Occipital lobe (tissue), 1 donor: ENCODE measurements at regions not wholly inside any gene's neighbourhood (a gene's known extent, or its start where the extent isn't known, plus 50 kb on each side); places are given as distances from the start of the nearest gene placed in this dataset.

Experiments used
- DNase-seq: peaks from one replicate; lab custom pipeline; 2025; lab: John Stamatoyannopoulos, UW

GRCh38 chr9:129330711-129331492 is 152.8 kb upstream of the IER5L start:
- DNase-seq: no peak

- no peak for DNase-seq
These were observed 150.4 kb upstream of the IER5L start for GRCh38 chr9:129328355-129329042.

DNA sequence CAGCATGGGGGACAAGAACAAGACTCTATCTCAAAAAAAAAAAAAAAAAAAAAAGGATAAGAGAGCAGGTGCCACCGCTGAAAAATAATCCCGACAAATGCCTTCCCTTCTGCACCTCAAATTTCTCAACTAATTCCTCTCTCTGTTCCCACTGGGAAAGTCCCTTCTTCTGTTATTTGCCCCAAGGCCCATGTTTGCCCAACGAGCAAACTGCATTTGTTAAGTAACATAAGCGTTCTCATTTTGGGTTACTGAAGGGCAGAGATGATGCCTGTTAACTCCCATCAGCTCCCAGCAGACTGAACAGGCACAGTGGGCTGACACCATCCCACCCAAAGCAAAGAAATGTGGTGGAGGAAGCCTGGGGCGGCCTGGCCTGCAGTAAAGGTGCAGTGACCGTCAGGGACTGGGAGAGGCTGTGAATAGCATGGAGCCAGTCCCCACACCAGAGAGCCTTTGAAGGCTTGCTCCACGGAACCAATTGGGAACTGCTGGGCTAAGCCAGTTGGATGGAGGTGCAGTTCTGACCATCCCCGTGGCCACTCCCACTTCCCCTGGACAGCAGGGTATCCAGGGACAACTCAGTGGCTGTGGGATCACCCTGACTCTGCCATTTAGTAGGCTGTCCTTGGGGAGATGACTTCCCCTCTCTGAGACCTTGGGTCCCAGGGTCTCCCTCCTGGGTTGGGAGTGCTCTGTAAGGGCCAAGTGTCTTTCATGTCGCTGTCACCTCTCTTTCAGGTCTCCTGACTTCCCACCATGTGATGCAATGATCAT is 149.7 kb upstream of the IER5L start:
- DNase-seq: no peak

- DNase-seq: no peak
These were observed 148.3 kb upstream of the IER5L start for GRCh38 chr9:129326061-129327005.

- no peak for DNase-seq
These were observed 146.9 kb upstream of the IER5L start for GRCh38 chr9:129324808-129325502.

GRCh38 chr9:129323999-129324553 is 146.0 kb upstream of the IER5L start:
- DNase-seq: no peak

DNA sequence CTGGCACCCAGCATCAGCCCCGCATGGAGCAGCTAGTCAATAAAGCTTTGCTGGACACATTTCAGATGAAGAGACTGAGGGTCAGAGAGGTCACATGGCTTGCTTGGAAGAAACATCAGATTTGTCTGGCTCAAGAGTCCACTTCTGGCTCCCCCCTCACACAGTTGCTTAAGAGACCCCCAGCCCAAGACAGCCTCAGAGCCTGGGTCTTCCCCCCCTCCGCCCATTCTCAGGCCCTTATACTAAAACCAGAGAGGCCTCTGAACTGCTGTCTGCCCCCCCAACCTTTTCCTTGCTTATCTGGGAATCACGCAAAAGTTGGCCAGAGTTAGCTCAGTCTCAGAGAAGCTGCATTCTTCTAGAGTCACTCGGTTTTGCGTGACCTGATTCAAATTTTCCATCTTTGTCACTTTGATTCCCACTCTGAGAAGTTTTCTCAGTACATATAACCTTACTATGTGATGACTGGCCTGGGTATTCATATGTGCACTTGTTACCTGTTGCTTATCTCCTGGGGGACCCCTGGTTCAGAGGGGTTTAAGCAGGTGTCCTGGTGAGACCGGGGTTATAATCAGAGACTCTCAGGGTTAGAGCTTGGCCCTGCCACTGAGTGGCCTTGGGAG is 145.4 kb upstream of the IER5L start:
- DNase-seq: no peak

DNA sequence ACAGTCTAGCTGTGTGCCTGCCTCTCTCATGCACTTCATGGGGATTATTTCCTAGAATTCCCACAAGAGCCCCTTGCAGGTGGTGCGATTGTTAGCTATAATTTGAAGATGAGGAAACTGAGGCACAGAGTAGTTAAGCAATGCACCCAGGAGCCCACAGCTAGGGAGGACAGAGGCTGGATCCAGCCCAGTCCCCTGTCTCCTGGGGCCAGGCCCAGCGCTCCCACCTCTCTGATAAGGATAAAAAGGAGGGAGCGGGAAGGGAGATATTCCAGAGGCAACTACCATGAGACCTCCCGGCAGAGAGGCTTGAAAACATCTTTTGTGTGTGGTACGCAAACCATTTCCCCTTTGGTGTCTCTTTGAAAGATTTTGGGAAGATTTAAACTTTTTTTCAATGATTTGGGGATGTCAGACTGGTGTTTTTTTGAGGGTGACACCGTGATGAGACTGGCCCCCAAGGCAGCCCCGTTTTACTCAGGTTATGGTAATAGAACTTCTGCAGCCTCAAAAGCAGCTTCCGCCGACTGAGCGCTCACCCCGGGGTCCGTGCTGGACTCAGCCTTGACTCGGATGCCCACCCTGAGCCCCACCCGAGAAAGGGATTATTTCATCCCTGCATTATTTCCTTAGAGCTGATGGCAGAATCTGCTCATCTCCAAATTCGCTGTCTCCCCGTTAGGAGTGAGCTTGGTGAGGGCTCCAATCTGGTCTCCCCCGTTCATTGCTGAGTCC is 144.7 kb upstream of the IER5L start:
- no peak for DNase-seq

GRCh38 chr9:129322022-129322621 is 144.1 kb upstream of the IER5L start:
- no peak for DNase-seq

DNA sequence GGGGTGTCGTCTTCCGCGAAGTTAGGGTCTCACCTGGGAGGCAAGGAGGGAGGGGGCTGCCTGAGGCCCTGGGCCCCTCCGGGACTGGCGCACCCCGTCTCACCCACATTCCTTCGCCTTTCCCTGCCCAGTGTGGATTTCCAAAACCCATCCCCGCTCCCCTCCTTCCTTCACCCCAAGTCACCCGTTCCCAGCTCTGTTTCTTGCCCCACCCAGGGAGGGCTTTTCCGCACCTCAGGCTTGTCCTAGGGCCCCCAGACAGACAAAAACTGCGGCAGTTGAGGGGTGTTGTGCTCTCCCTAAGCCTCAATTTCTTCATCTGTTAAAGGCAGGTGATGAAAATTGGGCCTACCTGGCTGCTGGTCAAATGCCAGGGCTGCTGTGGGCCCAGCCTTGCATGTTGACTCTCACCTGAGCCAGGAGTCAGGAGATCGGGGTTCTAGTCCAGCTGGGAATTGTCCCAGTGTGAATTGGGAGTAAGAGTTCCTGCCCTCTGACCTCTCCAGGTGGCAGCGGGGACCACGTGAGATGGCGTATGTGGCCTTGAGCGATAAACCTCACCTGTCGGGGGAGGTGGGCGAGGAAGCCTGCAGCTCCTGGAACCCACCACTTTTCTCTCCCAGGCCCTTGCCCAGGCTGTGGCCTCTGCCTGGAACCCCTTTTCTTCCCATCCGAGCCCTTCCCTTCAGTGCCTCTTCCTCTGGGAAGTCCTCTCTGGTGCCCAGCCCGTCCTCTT is 143.4 kb upstream of the IER5L start:
- no peak for DNase-seq

DNA sequence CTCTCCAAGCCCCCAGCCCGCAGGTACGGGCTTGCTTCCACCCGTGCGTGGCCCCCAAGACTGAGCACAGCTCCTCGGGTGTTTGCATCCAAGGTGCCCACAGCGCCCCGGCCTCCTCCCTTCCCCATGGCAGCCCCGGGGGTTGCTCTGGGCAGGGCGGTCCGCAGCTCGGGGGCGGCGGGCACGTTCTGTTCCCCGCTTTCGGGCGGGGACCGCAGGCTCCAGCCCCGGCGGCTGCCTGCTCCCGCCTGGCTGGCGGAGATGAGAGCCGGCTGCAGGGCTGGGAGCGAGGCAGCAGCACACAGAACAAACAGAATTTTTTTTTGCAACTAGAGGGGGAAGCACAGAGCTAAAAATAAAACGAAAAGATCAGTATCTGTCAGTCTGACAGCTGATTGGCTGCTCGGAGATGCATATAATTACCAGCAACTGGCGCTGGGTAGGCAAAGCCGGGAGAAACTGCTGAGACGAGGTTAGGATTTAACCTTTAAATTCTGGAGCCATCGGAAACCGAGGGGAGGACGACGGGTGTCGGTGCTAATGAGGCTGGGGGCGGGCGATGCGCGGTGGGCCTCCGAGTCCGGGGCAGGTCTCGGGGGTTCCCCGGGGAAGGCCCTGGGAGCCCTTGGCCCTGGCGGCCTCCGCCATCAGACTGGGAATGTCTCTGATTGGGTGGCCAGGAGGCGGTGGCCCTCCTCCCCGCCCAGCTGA is 142.7 kb upstream of the IER5L start:
- peak; percentile 59 for DNase-seq

GRCh38 chr9:129319938-129320481 is 141.9 kb upstream of the IER5L start:
- DNase-seq: no peak

DNA sequence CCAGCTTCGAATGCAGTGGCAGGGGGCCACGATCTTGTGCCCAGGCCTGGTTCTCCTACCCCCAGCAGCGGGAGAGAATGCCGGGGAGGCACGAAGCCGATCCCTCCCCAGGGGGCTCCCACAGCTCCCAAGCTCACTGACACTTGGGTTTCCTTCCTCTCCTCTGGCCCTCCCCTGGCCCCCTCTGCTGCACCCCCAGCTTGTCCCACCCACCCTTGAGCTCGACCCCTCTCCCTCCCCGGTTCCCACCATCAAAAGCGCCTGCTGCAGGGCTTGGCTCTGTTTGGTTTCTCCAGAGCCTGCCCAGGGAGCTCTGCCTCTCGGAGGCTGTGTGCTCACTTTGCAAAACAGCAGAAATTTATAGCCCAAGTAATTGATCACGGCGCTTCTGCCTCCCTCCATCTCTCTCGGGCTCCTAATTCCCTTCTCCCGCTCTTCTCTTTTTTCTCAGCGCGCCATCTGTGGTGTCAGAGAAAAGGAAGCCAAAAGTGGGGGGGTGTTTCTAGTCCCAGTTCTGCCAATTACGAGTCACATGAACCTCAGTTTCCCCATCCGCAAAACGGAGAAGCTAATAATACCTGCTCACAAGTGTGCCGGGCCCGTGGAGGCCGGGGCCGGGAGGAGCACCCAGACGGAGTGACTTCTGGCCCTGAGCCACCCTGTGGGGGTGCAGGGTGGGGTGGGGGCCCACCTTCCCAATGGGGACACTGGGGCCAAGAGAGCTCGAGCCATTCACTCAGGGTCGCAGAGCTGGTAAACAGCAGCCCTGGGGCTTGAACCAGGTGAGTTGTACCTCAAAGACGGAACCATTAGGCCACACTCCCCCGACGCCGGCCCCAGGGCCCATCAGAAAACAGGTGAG is 141.2 kb upstream of the IER5L start:
- DNase-seq: no peak

- no peak for DNase-seq
These were observed 140.3 kb upstream of the IER5L start for GRCh38 chr9:129318121-129319075.
